ENCODE measurements at regions not wholly inside any gene's neighbourhood (a gene's known extent, or its start where the extent isn't known, plus 50 kb on each side); places are given as distances from the start of the nearest gene placed in this dataset.

GRCh38 chr12:64995816-64996215 is 125.3 kb downstream of the WIF1 start:
- Histone ChIP-seq H2AFZ (ENCODE audit: low read depth) (no peak overlapping the region), H4K20me1 (ENCODE audit: insufficient read depth) (no peaks in the 10 kb centered on the region), H3K27me3 (ENCODE audit: insufficient read depth) (no peaks in the 10 kb centered on the region), H3F3A (replicated peaks; ENCODE audit: insufficient read depth) (no peaks in the 10 kb centered on the region), H3K4me1 (ENCODE audit: control insufficient read depth in 1 of 2, insufficient read depth in 2 of 2, low read depth in 1 of 2, low read length in 1 of 2) (no peaks in the 10 kb centered on the region), H3K9me2 (no peaks in the 10 kb centered on the region), H3K9me3 (no peaks in the 10 kb centered on the region), H3K4me2 (no peak overlapping the region), H3K9ac (no peak overlapping the region), H3K4me3 (ENCODE audit: low read depth in 2 of 2, low read length in 1 of 2) (no peak overlapping the region), H3K79me2 (ENCODE audit: insufficient read depth) (no peaks in the 10 kb centered on the region), H3K27ac (ENCODE audit: low read depth in 2 of 2, low read length in 1 of 2) (no peak overlapping the region), H3K36me3 (replicated peaks in 1 of 2; ENCODE audit: control insufficient read depth in 1 of 2, insufficient read depth in 2 of 2, low read length in 1 of 2) (no peaks in the 10 kb centered on the region)
- no peak for DNase-seq
- POLR2A ChIA-PET, result no interaction called here
- CTCF ChIA-PET, result no interaction called here
- WGBS (ENCODE audit: low lambda C conversion rate), result 0% methylated on average over 1 of the region's 1 CpG
- TF ChIP-seq IRF3 (IDR thresholded peaks at IDR 0.05; ENCODE audit: low read depth, low read length) (no peak), NRF1 (IDR thresholded peaks at IDR 0.05; ENCODE audit: low read depth, low read length) (no peak), USF1 (IDR thresholded peaks at IDR 0.05; ENCODE audit: borderline replicate concordance, low read depth) (no peak), SIN3A (IDR thresholded peaks at IDR 0.05; ENCODE audit: borderline replicate concordance, low read depth, low read length) (no peak), CHD2 (IDR thresholded peaks at IDR 0.05; ENCODE audit: low read length, partially characterized antibody) (no peak), MXI1 (IDR thresholded peaks at IDR 0.05; ENCODE audit: low read depth, low read length) (no peak), MAX (IDR thresholded peaks at IDR 0.05; ENCODE audit: low read depth) (no peak)

- Histone ChIP-seq H3K36me3 (replicated peaks in 1 of 2; ENCODE audit: control insufficient read depth in 1 of 2, insufficient read depth in 2 of 2, low read length in 1 of 2) (no peaks in the 10 kb centered on the region), H3K4me2 (no peak overlapping the region), H3K27ac (ENCODE audit: low read depth in 2 of 2, low read length in 1 of 2) (no peak overlapping the region), H4K20me1 (ENCODE audit: insufficient read depth) (no peaks in the 10 kb centered on the region), H3K9ac (no peak overlapping the region), H2AFZ (ENCODE audit: low read depth) (no peak overlapping the region), H3F3A (replicated peaks; ENCODE audit: insufficient read depth) (no peaks in the 10 kb centered on the region), H3K9me3 (no peaks in the 10 kb centered on the region), H3K4me1 (ENCODE audit: control insufficient read depth in 1 of 2, insufficient read depth in 2 of 2, low read depth in 1 of 2, low read length in 1 of 2) (no peaks in the 10 kb centered on the region), H3K27me3 (ENCODE audit: insufficient read depth) (no peaks in the 10 kb centered on the region), H3K9me2 (no peaks in the 10 kb centered on the region), H3K4me3 (ENCODE audit: low read depth in 2 of 2, low read length in 1 of 2) (no peak overlapping the region), H3K79me2 (ENCODE audit: insufficient read depth) (no peaks in the 10 kb centered on the region)
- DNase-seq, result no peak
- ChIA-PET CTCF (no interaction called here), POLR2A (no interaction called here)
- TF ChIP-seq RAD21 (IDR thresholded peaks at IDR 0.05; ENCODE audit: low read length), result no peak
- TF ChIP-seq GABPA (IDR thresholded peaks at IDR 0.05; ENCODE audit: low read depth), result no peak
- no peak for TF ChIP-seq NFIC (IDR thresholded peaks at IDR 0.05; ENCODE audit: borderline replicate concordance)
- no peak for TF ChIP-seq MEF2A (IDR thresholded peaks at IDR 0.05; ENCODE audit: borderline replicate concordance, low read depth)
- no peak for TF ChIP-seq SIN3A (IDR thresholded peaks at IDR 0.05; ENCODE audit: borderline replicate concordance, low read depth, low read length)
- no peak for TF ChIP-seq CTCF (IDR thresholded peaks at IDR 0.05)
- TF ChIP-seq EP300 (IDR thresholded peaks at IDR 0.05; ENCODE audit: borderline replicate concordance in 1 of 2, low read depth in 1 of 2, low read length in 1 of 2), result no peak
- TF ChIP-seq TCF12 (IDR thresholded peaks at IDR 0.05), result no peak
- TF ChIP-seq NRF1 (IDR thresholded peaks at IDR 0.05; ENCODE audit: low read depth, low read length), result no peak
- TF ChIP-seq ZBTB33 (IDR thresholded peaks at IDR 0.05; ENCODE audit: borderline replicate concordance, low read depth), result no peak
- no peak for TF ChIP-seq TEAD4 (IDR thresholded peaks at IDR 0.05; ENCODE audit: borderline replicate concordance, insufficient read depth)
- TF ChIP-seq IRF3 (IDR thresholded peaks at IDR 0.05; ENCODE audit: low read depth, low read length), result no peak
- no peak for TF ChIP-seq YY1 (IDR thresholded peaks at IDR 0.05; ENCODE audit: low read depth)
- TF ChIP-seq TAF1 (IDR thresholded peaks at IDR 0.05; ENCODE audit: borderline replicate concordance, low read depth, low read length), result no peak
- TF ChIP-seq CHD2 (IDR thresholded peaks at IDR 0.05; ENCODE audit: low read length, partially characterized antibody), result no peak
- no peak for TF ChIP-seq MXI1 (IDR thresholded peaks at IDR 0.05; ENCODE audit: low read depth, low read length)
- TF ChIP-seq RCOR1 (IDR thresholded peaks at IDR 0.05; ENCODE audit: low read length), result no peak
- TF ChIP-seq ELF1 (IDR thresholded peaks at IDR 0.05), result no peak
- TF ChIP-seq RXRA (IDR thresholded peaks at IDR 0.05; ENCODE audit: borderline replicate concordance, low read depth), result no peak
- 2% methylated on average over 2 of the region's 2 CpGs for WGBS (ENCODE audit: low lambda C conversion rate)
These were observed 123.2 kb downstream of the WIF1 start for GRCh38 chr12:64997858-64998257.
